ENCODE measurements at regions not wholly inside any gene's neighbourhood (a gene's known extent, or its start where the extent isn't known, plus 50 kb on each side); places are given as distances from the start of the nearest gene placed in this dataset.
"Not testable (repeated sequence)": the region's sequence is repeated elsewhere in the genome, so short reads cannot be mapped to it uniquely, and the experiment has no call there.

DNA sequence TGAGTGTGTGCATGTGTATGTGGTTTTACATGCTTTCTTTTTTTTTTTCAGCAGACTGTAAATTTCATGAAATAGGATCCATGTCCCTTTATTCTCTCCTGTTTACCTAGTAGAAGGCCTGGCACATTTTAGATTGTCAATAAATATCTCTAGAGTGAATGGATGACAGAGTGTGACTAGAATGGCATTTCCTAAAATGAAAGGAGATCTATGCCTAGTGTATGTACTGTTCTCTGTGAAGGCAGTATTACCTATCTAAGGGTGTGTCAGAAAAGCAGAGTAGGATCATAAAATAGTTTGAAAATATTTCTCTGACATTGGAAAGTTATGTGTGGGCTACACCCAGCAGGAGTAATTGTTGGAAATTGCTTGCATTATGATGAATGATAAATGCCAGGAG lies 1876.0 kb upstream of the C9orf72 start:
- peak; percentile 12 to 53 for DNase-seq

DNA sequence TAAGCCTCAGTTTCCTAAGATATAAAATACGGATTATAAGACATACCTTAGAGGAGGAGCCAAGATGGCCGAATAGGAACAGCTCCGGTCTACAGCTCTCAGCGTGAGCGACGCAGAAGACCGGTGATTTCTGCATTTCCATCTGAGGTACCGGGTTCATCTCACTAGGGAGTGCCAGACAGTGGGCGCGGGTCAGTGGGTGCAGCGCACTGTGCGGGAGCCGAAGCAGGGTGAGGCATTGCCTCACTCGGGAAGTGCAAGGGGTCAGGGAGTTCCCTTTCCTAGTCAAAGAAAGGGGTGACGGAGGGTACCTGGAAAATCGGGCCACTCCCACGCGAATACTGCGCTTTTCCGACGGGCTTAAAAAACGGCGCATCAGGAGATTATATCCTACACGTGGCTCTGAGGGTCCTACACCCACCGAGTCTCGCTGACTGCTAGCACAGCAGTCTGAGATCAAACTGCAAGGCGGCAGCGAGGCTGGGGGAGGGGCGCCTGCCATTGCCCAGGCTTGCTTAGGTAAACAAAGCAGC lies 1877.1 kb upstream of the C9orf72 start:
- not testable (repeated sequence) for DNase-seq

DNA sequence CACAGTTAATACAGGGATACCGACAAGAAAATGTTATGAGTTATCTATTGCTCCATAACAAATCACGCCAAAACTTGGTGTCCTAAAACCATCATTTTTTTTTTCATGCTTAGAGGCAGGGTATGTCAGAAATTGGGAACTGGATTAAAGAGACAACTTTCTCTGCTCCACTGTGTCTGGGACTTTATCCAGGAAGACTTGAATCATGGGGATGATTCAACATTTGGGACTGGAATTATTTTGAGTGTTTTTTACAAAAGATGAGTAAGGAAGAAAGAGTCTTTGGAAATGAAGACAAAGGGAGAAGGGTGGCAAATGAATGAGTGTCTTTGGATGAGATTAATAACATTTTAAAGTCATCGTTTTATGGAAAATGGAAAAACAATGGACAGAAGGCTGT lies 1883.7 kb upstream of the C9orf72 start:
- DNase-seq, result no peak

DNA sequence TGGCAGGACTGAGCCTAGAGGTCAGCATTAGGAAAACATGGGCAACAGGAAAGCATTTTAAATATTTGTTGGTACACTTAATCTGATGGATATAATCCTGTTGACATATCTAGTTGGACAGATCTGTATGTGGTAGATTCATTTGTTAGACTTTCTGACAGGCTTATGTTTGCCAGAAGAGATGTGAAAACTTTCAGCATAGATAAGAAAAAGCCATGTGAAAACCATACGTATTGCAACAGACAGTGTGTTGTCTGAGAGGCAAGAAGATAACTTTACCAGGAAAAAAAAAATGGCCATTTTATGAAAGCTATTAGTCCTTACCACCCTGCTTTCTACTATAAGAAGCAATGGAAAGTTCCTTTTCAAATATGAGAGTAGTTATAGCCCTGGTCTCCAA lies 1902.2 kb upstream of the C9orf72 start:
- DNase-seq, result no peak

DNA sequence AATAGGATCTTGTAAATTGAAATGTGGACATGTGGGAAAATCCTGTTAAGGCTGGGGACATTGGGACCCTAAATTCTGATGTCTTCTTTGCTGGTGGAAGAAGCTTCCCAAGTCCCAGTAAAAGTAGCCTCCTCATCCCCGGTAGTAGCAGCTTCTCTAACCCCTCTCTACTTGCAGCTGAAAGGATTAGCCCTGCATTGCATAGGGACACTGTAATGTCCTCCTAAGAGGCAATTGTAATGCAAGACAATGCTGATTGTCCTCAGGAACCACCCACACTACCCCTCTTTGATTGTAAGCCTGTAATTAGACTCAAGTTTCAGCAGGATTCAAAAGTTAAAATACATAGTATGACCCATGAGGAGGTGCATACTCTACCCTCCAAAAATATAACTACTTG lies 1938.4 kb upstream of the C9orf72 start:
- no peak for DNase-seq

DNA sequence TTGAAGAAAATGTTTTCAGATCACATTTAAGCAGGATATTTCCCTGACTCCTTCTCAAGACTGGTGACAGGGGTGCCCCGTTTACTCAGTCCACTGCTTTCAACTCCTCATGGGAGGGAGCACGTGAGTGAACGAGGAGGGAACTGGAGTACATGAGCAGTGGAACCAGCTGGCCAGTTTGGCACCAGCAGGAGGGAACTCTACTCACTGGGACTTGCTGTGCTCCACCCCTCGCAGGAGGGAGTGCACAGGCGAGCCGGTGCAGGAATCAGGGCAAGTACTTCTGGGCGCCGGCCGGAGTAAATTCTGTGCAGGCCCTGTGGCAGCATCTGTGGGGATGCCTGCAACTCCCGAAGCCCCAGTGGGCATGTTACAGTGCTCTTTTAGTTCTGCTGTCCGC lies 1941.1 kb upstream of the C9orf72 start:
- peak; percentile 42 to 86 for DNase-seq

DNA sequence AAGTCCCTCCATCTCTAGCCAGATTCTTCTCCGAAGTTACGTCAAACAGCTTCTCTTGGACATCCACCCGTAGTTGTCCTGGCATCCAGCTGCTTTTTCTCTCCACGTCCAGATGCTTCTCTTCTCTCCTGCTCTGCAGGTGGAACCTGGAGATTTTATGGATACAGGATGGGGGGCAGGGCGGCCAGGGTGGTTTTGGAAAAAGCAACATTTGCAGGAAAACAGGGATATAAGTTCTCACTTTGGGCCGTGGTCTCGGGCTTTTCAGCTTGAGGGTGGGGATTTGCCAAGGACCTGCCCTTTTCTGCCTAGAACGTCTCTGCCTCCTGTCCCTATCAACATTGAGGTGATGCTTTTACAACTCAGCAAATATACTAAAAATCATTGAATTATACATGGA lies 1941.6 kb upstream of the C9orf72 start:
- DNase-seq, result no peak

DNA sequence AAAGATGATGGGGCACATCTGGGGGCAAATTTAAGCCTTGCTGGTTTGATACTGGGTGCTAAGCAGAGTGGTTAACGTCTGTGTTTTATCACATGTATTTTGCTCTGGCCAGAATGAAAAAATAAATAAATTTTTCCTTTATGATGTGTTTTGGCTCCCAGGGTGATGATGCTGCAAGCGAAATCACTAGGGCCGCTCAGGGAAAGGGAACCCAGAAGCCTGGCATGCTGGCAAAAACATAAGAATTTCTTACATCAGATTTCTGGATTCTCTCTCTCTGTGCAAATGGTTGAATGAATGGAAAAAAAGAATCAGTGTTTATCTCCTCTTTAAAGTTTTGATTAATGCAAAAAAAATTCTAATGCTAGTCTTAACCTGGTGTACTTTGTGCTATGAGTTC lies 1975.2 kb upstream of the C9orf72 start:
- no peak for DNase-seq

DNA sequence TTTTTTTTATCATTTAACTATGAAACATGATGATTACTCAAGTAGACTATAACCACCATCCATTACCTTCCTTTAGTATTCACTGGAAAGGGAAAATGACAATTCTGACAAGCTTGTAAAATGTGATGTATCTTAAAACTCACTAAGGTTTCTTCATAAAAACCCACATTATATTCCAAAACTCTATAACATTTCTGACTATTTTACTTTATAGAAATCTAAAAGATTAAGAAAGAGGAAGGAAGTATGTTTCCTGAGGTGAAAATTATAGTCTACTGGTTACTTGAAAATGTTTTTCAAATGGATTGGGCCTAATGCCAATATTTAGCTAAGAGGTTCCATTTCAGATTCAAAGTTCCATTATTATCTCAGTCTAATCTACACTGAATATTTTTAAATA lies 1982.2 kb upstream of the C9orf72 start:
- DNase-seq, result no peak

DNA sequence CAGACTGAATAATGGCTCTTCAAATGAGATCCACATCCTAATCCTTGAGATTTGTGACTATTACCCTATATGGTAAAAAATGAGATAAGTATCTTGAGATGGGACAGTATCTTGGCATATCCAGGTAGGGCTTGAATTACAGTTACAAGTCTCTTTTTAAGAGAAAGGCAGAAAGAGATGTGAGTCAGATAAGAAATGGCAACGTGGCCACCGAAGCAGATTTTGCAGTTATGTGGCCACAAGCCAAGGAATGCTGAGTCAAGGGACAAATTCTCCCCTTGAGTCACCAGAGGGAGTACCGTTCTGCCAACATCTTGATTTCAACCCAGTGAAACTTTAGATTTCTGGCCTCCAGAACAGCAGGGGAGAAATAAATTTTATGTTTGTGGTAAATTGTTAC lies 1983.0 kb upstream of the C9orf72 start:
- no peak for DNase-seq

DNA sequence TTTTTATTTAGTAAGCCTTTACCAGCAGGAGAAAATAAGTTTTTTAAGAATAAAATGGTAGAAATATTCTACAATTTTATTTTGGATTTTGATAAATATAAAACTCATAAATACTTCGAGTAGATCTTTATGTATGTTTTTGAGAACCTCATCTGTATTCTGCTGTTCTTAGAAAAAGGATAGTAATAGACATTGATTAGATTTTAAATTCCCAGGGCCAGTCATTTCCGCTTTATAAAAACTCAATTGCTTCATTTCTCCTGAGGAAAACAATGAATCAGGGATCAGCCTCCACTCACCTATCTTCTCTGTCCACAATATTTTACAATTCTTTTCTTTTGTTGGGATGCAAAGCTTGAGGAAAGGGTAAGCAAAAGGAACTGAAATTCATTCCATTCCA lies 1983.5 kb upstream of the C9orf72 start:
- no peak for DNase-seq

DNA sequence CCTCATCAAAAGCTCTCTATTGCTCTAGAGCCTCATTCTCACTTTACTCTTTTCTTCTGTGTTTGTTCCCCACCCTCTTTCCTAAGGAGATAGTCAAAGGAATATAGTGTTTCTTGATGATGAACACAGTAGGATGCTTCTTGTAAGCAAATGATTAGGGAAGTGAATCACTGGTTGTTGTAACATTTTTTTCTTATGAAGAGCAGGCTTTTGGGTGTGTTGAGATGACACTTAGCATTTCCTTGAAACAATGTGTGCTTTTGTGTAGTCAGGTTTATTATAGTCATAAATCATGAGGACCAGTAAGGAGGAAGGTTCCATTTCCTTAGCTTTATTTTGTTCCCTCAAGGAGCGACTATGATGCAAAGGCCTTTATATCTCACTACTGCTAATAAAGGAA lies 1991.3 kb upstream of the C9orf72 start:
- DNase-seq, result no peak

DNA sequence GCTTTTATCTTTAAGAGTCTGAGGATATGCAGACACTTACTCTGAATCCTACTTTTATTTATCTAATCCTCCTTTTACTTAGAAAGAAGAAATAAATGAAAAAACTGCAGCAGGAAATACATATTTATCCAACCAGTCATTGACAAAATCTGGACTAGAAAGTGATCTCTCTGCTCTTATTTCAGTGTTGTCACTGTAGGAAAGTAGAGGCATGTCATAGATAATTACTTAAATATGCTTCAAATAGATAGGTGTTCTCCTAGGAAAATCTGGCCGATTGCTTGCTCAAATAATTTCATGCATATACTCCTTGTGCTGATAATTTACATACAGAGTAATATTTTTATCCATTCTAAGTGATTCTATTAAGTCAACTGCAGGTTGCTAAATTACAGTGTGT lies 2001.9 kb upstream of the C9orf72 start:
- no peak for DNase-seq

DNA sequence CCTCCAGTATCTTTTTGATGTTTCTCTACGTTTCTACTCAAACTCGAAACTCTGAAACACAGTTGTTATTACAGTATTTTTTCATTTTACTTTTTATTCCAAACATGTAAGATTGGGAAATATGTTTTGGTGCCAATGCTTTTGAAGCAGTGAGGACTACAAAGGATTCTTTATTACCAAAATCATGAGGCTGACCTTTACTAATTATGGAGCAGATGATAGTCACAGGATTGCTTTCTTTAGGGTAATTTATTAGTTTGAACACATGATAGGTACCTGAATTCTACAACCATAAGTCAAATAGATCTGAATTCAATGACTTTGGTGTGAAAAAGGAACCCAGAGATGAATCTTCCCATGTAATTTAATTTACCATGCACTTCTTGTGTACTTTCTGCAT lies 2015.1 kb upstream of the C9orf72 start:
- no peak for DNase-seq

DNA sequence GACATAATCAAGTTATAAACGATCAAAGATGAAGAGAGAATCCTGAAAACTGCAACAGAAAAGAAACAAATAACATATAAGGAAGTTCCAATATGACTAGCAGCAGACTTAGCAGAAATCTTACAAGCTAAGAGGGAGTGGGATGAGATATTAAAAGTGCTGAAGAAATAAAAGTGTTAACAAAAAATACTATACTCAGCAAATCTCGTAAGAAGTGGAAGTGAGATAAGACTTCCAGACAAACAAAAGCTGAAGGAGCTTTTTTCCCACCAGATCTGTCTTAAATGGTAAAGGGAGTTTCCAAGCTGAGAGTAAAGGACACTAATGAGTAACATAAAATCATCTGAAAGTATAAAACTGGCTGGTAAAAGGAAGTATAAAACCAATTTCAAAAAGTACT lies 2036.0 kb upstream of the C9orf72 start:
- DNase-seq, result no peak

DNA sequence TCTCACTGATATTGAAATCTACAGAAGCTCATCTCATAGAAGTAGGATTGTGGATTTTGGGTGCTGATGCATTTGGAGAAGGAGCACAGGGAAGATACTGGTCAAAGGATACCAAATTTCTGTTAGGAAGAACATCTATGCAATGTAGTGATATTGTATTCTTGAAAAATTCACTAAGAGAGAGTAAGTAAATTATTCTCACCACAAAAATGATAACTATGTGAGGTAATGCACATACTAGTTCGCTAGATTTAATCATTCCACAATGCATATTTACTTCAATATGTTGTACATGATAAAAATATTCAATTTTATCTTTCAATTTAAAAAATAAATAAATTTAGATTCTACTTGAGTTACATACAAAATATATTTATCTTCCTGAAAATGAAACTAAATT lies 2040.5 kb upstream of the C9orf72 start:
- DNase-seq, result no peak

DNA sequence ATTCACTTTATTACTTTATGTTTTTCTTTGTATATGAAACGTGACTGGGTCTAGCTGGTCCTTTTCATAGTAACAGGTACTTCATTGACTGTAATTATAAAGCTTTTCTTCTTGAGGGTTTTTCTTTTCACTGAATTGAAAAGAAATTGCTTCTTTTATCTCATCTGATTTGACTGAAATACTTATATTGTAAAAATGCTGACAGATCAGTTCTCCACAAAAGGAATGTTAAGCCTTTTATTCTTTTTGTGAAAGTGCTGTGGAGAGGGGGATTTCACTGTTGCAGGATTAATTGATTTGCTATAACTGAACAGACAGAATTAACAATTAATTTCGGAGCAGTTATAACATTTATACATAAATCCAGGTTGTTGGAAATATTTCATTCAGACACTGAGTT lies 2043.6 kb upstream of the C9orf72 start:
- no peak for DNase-seq

DNA sequence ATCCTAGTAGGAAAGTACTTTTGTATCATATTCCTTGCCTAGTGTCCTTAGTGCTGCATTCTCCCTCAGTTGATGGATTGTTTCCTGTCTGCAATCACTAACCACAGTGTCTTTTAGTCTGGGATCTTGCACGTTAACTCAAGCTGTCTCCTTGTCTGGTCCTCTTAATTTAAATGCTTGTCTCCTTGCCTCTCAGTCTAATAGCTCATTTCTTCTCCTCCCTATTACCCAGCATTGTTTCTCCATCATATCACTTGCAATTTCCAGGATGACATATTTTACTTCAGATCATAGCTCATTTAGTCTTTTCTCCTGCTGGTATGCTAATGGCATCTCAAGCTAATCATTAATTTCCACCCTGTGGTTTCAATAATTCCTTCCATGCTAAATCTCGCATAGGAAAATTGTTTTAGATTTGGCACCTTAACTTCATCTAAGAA lies 2052.0 kb upstream of the C9orf72 start:
- no peak for DNase-seq

DNA sequence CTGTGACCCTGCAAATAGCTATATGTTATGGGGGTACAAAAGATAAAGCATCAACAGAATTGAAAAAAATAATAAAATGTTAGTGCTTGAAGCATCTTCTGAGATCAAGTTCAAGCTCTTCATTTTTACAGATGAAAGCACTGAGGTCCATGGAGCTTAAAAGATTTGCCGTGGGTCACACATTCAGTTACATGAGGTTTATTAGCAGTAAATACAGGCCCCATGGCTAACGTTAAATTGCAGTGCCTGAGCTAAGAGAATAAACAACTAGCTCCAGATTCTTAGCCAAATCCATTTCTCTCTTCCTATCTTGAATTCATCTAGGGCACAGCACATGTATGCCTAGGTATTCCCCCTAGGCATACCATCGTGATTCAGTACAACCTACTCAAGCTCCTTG lies 2052.7 kb upstream of the C9orf72 start:
- no peak for DNase-seq

DNA sequence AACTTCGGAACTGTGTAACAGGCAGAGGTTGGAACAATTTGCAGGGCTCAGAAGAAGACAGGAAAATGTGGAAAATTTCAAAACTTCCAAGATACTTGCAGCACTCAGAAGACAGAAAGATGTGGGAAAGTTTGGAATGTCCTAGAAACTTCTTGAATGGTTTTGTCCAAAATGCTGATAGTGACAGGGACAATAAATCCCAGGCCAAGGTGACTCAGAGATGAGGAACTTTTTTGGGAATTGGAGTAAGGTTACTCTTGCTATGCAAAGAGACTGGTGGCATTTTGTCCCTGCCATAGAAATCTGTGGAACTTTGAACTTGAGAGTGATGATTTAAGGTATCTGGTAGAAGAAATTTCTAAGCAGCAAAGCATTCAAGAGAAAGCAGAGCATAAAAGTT lies 2055.6 kb upstream of the C9orf72 start:
- not testable (repeated sequence) for DNase-seq

DNA sequence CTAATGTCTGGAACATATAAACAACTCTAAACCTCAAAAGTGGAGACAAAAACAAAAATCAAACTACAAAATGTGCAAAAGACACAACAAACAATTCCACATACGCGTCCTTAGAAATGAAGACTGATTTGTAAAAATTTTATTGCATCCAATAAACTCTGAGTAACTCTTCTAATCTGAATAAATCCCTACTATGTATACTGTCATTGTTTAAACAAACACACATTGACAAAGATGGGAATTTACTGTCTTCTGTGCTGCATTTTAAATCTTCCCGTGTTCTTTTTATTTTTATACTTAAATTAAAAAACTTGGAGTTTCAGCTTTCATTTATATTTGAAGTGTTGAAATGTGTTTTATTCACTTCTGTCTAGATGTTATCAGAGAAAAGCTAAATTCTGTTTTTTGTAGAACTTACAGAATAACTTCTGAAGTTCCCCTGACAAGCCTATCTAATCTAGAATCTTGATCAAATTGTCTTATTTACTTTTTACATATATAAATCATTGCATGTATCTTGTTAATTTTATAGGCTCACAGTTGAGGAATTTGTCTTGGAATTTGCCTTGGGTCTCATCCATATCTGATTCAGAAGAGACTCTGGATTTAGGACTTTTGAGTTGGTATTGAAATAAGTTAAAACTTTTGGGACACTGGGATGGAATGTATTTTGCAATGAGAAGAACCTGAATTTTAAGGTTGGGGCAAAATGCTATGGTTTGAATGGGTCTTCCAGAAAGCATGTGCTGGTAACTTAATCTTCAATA lies 2064.4 kb upstream of the C9orf72 start:
- no peak for DNase-seq

DNA sequence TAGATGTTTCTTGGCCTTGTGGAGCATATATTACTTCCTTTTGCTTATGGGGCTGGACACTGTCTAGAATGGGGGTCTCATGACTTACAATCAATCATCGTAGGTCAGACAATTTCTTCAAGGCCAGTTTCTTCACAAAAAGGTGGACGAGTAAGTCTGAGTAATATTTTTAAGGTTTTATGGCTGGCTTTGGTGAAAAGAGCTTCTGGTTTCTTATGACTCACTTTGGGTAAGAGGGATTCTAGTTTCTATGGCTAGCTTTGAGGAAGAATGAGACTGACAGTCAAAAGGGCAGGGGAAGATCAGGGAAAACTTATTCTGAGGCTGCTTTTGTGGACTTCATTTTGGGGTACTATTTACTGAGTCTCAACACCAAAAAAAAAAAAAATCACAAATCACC lies 2067.2 kb upstream of the C9orf72 start:
- DNase-seq, result no peak

DNA sequence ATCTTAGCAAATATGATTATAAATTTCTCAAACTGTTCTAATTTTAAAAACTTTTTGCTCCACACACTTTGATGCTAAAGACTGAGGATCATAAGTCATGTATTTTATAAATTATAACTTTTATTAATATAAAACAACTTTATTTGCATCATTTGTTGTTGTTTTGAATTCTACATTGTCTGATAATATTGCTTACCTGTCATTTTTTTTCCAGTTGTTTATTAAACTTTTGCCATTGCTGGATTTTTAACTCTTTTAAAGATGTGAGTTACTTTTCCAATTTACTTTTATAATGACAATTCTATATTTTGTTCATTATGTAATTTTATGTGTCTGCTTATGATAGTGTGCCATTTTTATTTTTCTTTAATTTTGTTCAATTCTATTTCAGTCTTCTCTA lies 2071.2 kb upstream of the C9orf72 start:
- no peak for DNase-seq

DNA sequence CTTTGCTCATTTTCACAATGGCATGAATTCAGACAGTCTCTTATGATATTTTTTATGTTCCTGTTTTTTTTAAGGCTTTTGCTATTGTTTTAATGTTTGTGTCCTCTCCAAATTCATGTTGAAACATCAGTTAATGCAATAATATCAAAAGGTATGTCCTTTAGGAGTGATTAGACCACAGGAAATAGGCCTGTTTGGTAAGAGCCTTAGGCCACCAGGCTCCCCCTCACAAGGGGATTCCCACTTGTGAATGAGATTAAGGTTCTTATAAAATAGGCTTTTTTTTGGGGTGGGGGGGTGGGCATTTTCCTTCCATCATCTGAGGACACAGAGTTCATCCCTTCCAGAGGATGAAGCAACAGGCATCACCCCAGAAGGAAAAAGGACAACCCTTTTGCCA lies 2074.2 kb upstream of the C9orf72 start:
- DNase-seq, result no peak

DNA sequence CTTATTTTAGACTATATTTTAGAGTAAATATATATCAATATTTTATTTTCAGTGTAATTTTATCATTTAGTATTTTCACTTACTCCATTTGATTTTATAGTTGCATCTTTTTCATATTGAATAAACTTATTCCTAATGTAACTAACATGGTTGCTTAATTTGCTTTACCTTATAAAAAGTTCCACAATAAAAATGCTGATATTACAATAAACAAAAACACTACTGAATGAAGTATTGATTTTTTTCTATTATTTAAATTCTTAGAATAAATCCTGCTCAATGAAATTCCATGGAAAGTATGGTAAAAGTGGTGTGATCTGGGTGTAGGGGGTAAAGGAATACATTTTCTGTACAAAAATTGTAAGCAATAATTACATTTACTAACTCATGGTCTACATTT lies 2074.9 kb upstream of the C9orf72 start:
- no peak for DNase-seq

Measured in NCI-H2081 (cell line).